K562 (cell line): ENCODE measurements at regions not wholly inside any gene's neighbourhood (a gene's known extent, or its start where the extent isn't known, plus 50 kb on each side); places are given as distances from the start of the nearest gene placed in this dataset.
A peak's percentile ranks its signal among the peaks of the same experiment; 100 is the strongest.

Experiments used
- ATAC-seq: fragments of 200-7000 bp; cut with Tn5 transposase; 3 replicates; pipeline ENCODE4 v1.9.1; 2020; ENCODE audit warnings: moderate library complexity
- BruUV-seq: library from RNA; stranded (reverse); fragments of 400-500 nt; replicated peaks from 2 replicates; lab custom pipeline; 2021; lab: Mats Ljungman, UMichigan
- CTCF ChIA-PET: fragments of 300-600 bp; formaldehyde crosslinking; extraction: SDS; loops from one replicate; lab custom pipeline; 2021; ENCODE audit warnings: low intra/inter-chr PET ratio; lab: Yijun Ruan, JAX
- POLR2A ChIA-PET: fragments of 300-600, 350-650 bp; sonication (Branson Sonifier 250); formaldehyde crosslinking; extraction: SDS; loops from one replicate; lab custom pipeline; 2021; ENCODE audit warnings: antibody characterized with exemption, inconsistent platforms; lab: Yijun Ruan, JAX
- DNase-seq, 4 experiments: peaks; one replicate each; pipeline versions ENCODE4 v3.0.0 to v3.0.0-alpha.2; 2011 to 2018; ENCODE audit warnings: low spot score in 3 of 4, mixed read lengths in 3 of 4; ENCODE audit errors: extremely low read depth in 1 of 4
- FAIRE-seq: peaks from 2 replicates; lab custom pipeline; 2011; peaks lifted over from hg19 to GRCh38; lab: Jason Lieb, UNC
- H2AFZ ChIP-seq: 2 replicates; pipeline ENCODE4 v1.6.0; 2011; ENCODE audit warnings: low read depth, low read length, control low read depth, inconsistent platforms
- H3K27ac ChIP-seq: fragments of 200-600 bp; 3 replicates; pipeline ENCODE4 v1.8.0; 2011; ENCODE audit warnings: low read depth, mild to moderate bottlenecking, control low read depth, inconsistent platforms, low read length, moderate library complexity, mixed read lengths; ENCODE audit errors: extremely low read depth
- H3K27me3 ChIP-seq, 2 experiments: fragments of 300-600 bp in 1 of 2; 2 replicates in 1 of 2; 3 replicates in 1 of 2; pipeline versions ENCODE4 v1.6.0 to v1.8.0; 2011; ENCODE audit warnings: inconsistent platforms in 2 of 2, low read length in 2 of 2, mild to moderate bottlenecking in 1 of 2, mixed read lengths in 1 of 2, moderate library complexity in 1 of 2; ENCODE audit not compliant: control insufficient read depth in 2 of 2, insufficient read depth in 2 of 2
- H3K36me3 ChIP-seq: fragments of 300-600 bp; 3 replicates; pipeline ENCODE4 v1.8.0; 2011; ENCODE audit warnings: mild to moderate bottlenecking, low read length, inconsistent platforms; ENCODE audit not compliant: control insufficient read depth, insufficient read depth
- H3K4me1 ChIP-seq, 2 experiments: fragments of 200-600 bp in 1 of 2; replicated peaks in 1 of 2; 2 replicates in 1 of 2; 3 replicates in 1 of 2; pipeline versions ENCODE4 v1.5.1 to v1.8.0; 2011; ENCODE audit warnings: inconsistent platforms in 2 of 2, low read length in 2 of 2, mild to moderate bottlenecking in 1 of 2, mixed read lengths in 1 of 2, moderate library complexity in 1 of 2; ENCODE audit not compliant: control insufficient read depth in 2 of 2, insufficient read depth in 2 of 2
- H3K4me2 ChIP-seq: 2 replicates; pipeline ENCODE4 v1.6.1; 2011; ENCODE audit warnings: low read length, control low read depth, inconsistent platforms, mixed read lengths; ENCODE audit not compliant: insufficient read depth
- H3K4me3 ChIP-seq: fragments of 200-600 bp; sonication (generic), shearing (Covaris generic); 2 replicates; pipeline ENCODE4 v1.5.1; 2016; ENCODE audit warnings: control low read depth, inconsistent platforms
- H3K79me2 ChIP-seq: fragments of 200-600 bp; 3 replicates; pipeline ENCODE4 v1.8.0; 2011; ENCODE audit warnings: low read length, inconsistent platforms; ENCODE audit not compliant: control insufficient read depth, insufficient read depth
- H3K9ac ChIP-seq, 2 experiments: 2 replicates each; pipeline versions ENCODE4 v1.6.0 to v1.6.1; 2011; ENCODE audit warnings: low read depth in 2 of 2, low read length in 2 of 2, control low read depth in 1 of 2, inconsistent platforms in 1 of 2, mild to moderate bottlenecking in 1 of 2, mixed read lengths in 1 of 2; ENCODE audit not compliant: insufficient read depth in 1 of 2
- H3K9me1 ChIP-seq: one replicate; pipeline ENCODE4 v1.6.0; 2011; ENCODE audit warnings: inconsistent platforms, mild to moderate bottlenecking, low read length, moderate library complexity; ENCODE audit not compliant: control insufficient read depth, insufficient read depth
- H3K9me3 ChIP-seq: replicated peaks from 2 replicates; pipeline ENCODE4 v1.5.1; 2011; ENCODE audit warnings: low read depth, low read length, inconsistent platforms; ENCODE audit not compliant: control insufficient read depth, insufficient read depth
- H4K20me1 ChIP-seq: replicated peaks from 2 replicates; pipeline ENCODE4 v1.6.1; 2011; ENCODE audit warnings: low read length, inconsistent platforms, mixed read lengths; ENCODE audit not compliant: control insufficient read depth, insufficient read depth
- C11orf30 ChIP-seq: fragments of 450-650 bp; IDR thresholded peaks from 2 replicates; pipeline ENCODE4 v1.6.1; 2016; ENCODE audit warnings: low read depth, mild to moderate bottlenecking
- EZH2 ChIP-seq: IDR thresholded peaks from 2 replicates; pipeline ENCODE4 v1.6.1; 2012; ENCODE audit warnings: low read depth, mild to moderate bottlenecking, inconsistent platforms, low read length, borderline replicate concordance
- MAFF ChIP-seq: IDR thresholded peaks from 2 replicates; pipeline ENCODE4 v1.6.1; 2012; ENCODE audit warnings: low read length, improper control_type of control experiment
- RBM22 ChIP-seq: fragments of 200-400 bp; formaldehyde crosslinking; IDR thresholded peaks from 2 replicates; pipeline ENCODE4 v1.6.1; 2018; ENCODE audit warnings: low read length, low read depth; ENCODE audit not compliant: poor library complexity, severe bottlenecking
- SIN3A ChIP-seq, 2 experiments: fragments of 150-350 bp in 1 of 2; IDR thresholded peaks; 2 replicates each; pipeline ENCODE4 v1.6.1; 2011 to 2016; ENCODE audit warnings: borderline replicate concordance in 2 of 2, low read depth in 2 of 2, low read length in 2 of 2, mild to moderate bottlenecking in 2 of 2, moderate library complexity in 2 of 2; ENCODE audit not compliant: control insufficient read depth in 1 of 2
- ZNF316 ChIP-seq: fragments of 450-650 bp; IDR thresholded peaks from 2 replicates; pipeline ENCODE4 v1.6.1; 2016
- ZNF707 ChIP-seq: fragments of 250-450 bp; sonication (Bioruptor Pico); conservative IDR thresholded peaks from 2 replicates; pipeline ENCODE4 v1.8.0; 2022; ENCODE audit warnings: inconsistent platforms, mild to moderate bottlenecking, moderate library complexity
- ZNF764 ChIP-seq: fragments of 250-450 bp; sonication (Bioruptor Pico); IDR thresholded peaks from 2 replicates; pipeline ENCODE4 v1.4.0; 2020; ENCODE audit warnings: low read depth, mild to moderate bottlenecking, moderate library complexity
- WGBS: fragments of 100-300 bp; shearing (Covaris generic); methylation state at CpG from one replicate; pipeline ENCODE4 v1.1.6; 2016; ENCODE audit warnings: low coverage, mixed read lengths; ENCODE audit not compliant: insufficient coverage; ENCODE audit errors: missing lambda C conversion rate; 5-methylcytosine and 5-hydroxymethylcytosine counted together
- in situ Hi-C: fragments of 300-500 bp; cut with MboI; formaldehyde crosslinking; loops from 4 replicates; pipeline ENCODE4 v1.15.0; 2018; ENCODE audit warnings: inconsistent platforms, mixed read lengths
- intact Hi-C: fragments of 100-400 bp; cut with micrococcal nuclease; formaldehyde crosslinking; loops from 2 replicates; pipeline ENCODE4 v1.14.2; 2022
- TF ChIP-seq, protein P1 (sequence below), 2 experiments: fragments of 200-800 bp in 1 of 2; sonication (Bioruptor generic) in 1 of 2; sonication (generic) in 1 of 2; formaldehyde crosslinking in 1 of 2; IDR thresholded peaks in 1 of 2; conservative IDR thresholded peaks in 1 of 2; 2 replicates each; pipeline versions ENCODE4 v1.5.0 to v1.6.1; 2016 to 2020; ENCODE audit warnings: missing compliant biosample characterization in 1 of 2, missing genetic modification characterization in 1 of 2, missing genetic modification reagents in 1 of 2
- TF ChIP-seq, protein P2 (sequence below): fragments of 250-450 bp; sonication (Bioruptor Pico); IDR thresholded peaks from 2 replicates; pipeline ENCODE4 v1.5.0; 2020; ENCODE audit warnings: mild to moderate bottlenecking, borderline replicate concordance
- TF ChIP-seq, protein P3 (sequence below): fragments of 250-450 bp; sonication (Bioruptor Pico); IDR thresholded peaks from 2 replicates; pipeline ENCODE4 v1.5.1; 2021; ENCODE audit warnings: mild to moderate bottlenecking

DNA sequence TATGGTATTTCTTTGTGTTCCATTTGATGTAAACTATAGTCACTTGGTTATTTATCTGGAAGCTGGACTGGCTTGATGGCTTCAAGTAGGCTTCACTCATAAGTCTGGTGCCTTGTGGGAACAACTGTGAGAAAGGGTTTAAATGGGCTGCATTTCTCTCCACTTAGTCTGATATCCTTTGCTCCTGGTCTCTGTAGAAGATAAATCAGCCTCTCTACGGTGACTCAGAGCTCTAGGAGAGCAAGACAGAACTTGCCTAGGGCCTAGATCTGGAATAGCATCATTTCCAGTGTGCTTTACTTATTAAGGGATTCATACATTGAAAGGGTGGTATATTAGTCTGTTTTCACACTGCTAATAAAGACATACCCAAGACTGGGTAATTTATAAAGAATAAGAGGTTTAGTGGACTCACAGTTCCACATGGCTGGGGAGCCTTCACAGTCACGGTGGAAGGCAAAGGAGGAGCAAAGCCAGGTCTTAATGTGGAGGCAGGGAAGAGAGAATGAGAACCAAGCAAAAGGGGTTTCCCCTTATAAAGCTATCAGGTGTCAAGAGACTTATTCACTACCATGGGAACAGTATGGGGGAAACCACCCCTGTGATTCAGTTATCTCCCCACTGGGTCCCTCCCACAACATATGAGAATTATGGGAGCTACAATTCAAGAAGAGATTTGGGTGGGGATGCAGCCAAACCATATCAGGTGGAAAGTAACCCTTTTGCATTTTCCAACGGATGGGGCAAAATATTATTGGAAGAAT, 1746.4 kb upstream of the PCDH7 start (continued):
- TF ChIP-seq, protein P1, sequence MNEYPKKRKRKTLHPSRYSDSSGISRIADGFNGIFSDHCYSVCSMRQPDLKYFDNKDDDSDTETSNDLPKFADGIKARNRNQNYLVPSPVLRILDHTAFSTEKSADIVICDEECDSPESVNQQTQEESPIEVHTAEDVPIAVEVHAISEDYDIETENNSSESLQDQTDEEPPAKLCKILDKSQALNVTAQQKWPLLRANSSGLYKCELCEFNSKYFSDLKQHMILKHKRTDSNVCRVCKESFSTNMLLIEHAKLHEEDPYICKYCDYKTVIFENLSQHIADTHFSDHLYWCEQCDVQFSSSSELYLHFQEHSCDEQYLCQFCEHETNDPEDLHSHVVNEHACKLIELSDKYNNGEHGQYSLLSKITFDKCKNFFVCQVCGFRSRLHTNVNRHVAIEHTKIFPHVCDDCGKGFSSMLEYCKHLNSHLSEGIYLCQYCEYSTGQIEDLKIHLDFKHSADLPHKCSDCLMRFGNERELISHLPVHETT (CRISPR knock-in tag; conservative IDR thresholded peaks at IDR 0.05 in 1 of 2, IDR thresholded peaks at IDR 0.05 in 1 of 2), result no peak

DNA sequence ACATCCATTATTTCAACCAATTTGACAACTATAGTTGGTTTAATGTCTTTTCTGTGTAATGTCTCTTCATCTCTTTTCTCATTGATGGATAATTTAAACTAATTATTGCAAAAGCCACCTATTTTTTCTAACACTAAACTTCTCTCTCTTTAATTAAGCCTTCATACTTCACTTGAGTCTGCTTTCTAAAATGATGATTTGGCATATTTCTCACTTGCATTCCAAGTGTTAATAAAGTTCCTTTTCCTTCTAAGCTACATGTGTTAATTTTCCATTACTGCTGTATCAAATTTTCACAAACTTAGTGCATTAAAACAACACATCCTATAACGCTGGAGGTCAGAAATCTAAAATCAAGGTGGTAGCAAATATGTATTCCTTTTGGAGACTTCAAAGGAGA, 1743.8 kb upstream of the PCDH7 start:
- in situ Hi-C loops (no loop called here), intact Hi-C loops (no loop called here)
- H3K9me3 ChIP-seq, result peaks cover 2% of the 10 kb centered on the region; the same call in 1 of the 2 replicates

More for the DNA sequence above, 1743.8 kb upstream of the PCDH7 start:
- Histone ChIP-seq H3K4me1 (no peaks in the 10 kb centered on the region), H3K9me1 (no peaks in the 10 kb centered on the region), H3K27me3 (no peaks in the 10 kb centered on the region), H3K36me3 (no peaks in the 10 kb centered on the region), H3K4me2 (no peak overlapping the region), H3K4me3 (no peak overlapping the region), H4K20me1 (no peaks in the 10 kb centered on the region), H3K79me2 (no peaks in the 10 kb centered on the region), H3K27ac (no peak overlapping the region), H3K9ac (no peak overlapping the region), H2AFZ (no peak overlapping the region)
- TF ChIP-seq ZNF707 (CRISPR knock-in tag) (no peak), ZNF764 (CRISPR knock-in tag) (no peak), RBM22 (no peak), ZNF316 (peak; percentile 60; the same call in 1 of the 2 replicates), SIN3A (IDR thresholded peaks at IDR 0.05; ENCODE audit: borderline replicate concordance in 2 of 2, control insufficient read depth in 1 of 2, low read depth in 2 of 2, low read length in 2 of 2) (no peak), C11orf30 (peak; percentile 40; the same call in 1 of the 2 replicates), EZH2 (no peak), MAFF (peak; percentile 35)
- TF ChIP-seq, protein P2, sequence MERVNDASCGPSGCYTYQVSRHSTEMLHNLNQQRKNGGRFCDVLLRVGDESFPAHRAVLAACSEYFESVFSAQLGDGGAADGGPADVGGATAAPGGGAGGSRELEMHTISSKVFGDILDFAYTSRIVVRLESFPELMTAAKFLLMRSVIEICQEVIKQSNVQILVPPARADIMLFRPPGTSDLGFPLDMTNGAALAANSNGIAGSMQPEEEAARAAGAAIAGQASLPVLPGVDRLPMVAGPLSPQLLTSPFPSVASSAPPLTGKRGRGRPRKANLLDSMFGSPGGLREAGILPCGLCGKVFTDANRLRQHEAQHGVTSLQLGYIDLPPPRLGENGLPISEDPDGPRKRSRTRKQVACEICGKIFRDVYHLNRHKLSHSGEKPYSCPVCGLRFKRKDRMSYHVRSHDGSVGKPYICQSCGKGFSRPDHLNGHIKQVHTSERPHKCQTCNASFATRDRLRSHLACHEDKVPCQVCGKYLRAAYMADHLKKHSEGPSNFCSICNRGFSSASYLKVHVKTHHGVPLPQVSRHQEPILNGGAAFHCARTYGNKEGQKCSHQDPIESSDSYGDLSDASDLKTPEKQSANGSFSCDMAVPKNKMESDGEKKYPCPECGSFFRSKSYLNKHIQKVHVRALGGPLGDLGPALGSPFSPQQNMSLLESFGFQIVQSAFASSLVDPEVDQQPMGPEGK (CRISPR knock-in tag), result no peak
- TF ChIP-seq, protein P3, sequence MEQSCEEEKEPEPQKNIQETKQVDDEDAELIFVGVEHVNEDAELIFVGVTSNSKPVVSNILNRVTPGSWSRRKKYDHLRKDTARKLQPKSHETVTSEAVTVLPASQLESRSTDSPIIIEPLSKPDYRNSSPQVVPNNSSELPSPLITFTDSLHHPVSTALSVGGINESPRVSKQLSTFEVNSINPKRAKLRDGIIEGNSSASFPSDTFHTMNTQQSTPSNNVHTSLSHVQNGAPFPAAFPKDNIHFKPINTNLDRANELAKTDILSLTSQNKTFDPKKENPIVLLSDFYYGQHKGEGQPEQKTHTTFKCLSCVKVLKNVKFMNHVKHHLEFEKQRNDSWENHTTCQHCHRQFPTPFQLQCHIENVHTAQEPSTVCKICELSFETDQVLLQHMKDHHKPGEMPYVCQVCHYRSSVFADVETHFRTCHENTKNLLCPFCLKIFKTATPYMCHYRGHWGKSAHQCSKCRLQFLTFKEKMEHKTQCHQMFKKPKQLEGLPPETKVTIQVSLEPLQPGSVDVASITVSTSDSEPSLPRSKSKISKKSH (CRISPR knock-in tag), result no peak
- ChIA-PET POLR2A (no interaction called here), CTCF (no interaction called here)
- ATAC-seq (no peak), FAIRE-seq (no peak), DNase-seq (no peak)
- BruUV-seq, result no TSS peak
- 0% methylated on average over 1 of the region's 1 CpG for WGBS
